Gastroesophageal sphincter (tissue), 3 donors: ENCODE measurements at regions not wholly inside any gene's neighbourhood (a gene's known extent, or its start where the extent isn't known, plus 50 kb on each side); places are given as distances from the start of the nearest gene placed in this dataset.

Experiments
- EP300 ChIP-seq: sonication (generic); formaldehyde crosslinking; IDR thresholded peaks from one replicate; pipeline ENCODE4 v1.6.1; 2017; ENCODE audit warnings: antibody characterized with exemption, mild to moderate bottlenecking
- POLR2A ChIP-seq, 2 donors: fragments of 450-650 bp; IDR thresholded peaks; one replicate each; pipeline ENCODE4 v1.6.1; 2017; ENCODE audit warnings: antibody characterized with exemption in 2 of 2, mild to moderate bottlenecking in 2 of 2, moderate library complexity in 1 of 2
- POLR2AphosphoS5 ChIP-seq: sonication (generic); formaldehyde crosslinking; IDR thresholded peaks from one replicate; pipeline ENCODE4 v1.6.1; 2017; ENCODE audit warnings: antibody characterized with exemption
- TF ChIP-seq, protein P1 (sequence below), 4 experiments: fragments of 200-600 bp in 2 of 4; fragments of 450-650 bp in 2 of 4; sonication (generic) in 1 of 4; IDR thresholded peaks; one replicate each; pipeline ENCODE4 v1.5.1; 2017 to 2019; ENCODE audit warnings: antibody characterized with exemption in 4 of 4, mild to moderate bottlenecking in 2 of 4, moderate library complexity in 2 of 4

DNA sequence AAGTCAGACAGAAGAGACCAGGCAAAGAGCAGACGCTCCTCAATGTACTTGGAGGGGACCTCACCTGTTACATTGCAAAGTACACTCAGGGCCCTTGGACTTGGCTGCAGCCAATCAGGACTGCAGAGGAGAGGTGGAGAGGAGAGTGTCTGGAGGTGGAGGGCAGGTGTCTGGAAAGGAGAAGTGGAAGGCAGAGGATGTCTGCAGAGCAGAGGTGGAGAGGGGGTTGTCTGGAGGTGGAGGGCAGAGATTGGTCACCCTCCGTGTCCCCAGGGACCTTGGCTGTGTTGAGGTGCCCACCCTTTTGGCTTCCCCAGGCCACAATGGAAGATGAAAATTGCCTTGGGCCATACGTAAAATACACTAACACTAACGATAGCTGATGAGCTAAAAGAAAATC lies 241.3 kb upstream of the IRX2 start:
- TF ChIP-seq POLR2AphosphoS5 (no peak), POLR2A (IDR thresholded peaks at IDR 0.05) (no peak), EP300 (no peak)
- TF ChIP-seq, protein P1, sequence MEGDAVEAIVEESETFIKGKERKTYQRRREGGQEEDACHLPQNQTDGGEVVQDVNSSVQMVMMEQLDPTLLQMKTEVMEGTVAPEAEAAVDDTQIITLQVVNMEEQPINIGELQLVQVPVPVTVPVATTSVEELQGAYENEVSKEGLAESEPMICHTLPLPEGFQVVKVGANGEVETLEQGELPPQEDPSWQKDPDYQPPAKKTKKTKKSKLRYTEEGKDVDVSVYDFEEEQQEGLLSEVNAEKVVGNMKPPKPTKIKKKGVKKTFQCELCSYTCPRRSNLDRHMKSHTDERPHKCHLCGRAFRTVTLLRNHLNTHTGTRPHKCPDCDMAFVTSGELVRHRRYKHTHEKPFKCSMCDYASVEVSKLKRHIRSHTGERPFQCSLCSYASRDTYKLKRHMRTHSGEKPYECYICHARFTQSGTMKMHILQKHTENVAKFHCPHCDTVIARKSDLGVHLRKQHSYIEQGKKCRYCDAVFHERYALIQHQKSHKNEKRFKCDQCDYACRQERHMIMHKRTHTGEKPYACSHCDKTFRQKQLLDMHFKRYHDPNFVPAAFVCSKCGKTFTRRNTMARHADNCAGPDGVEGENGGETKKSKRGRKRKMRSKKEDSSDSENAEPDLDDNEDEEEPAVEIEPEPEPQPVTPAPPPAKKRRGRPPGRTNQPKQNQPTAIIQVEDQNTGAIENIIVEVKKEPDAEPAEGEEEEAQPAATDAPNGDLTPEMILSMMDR (IDR thresholded peaks at IDR 0.05) = no peak
